Bronchial epithelial cell (primary cell): ENCODE measurements at regions not wholly inside any gene's neighbourhood (a gene's known extent, or its start where the extent isn't known, plus 50 kb on each side); places are given as distances from the start of the nearest gene placed in this dataset.

Experiments
- DNase-seq: peaks from one replicate; pipeline ENCODE4 v3.0.0-alpha.2; 2010; ENCODE audit warnings: low read depth
- FAIRE-seq: peaks from 2 replicates; lab custom pipeline; 2011; peaks lifted over from hg19 to GRCh38; lab: Jason Lieb, UNC
- H3K27me3 ChIP-seq: 2 replicates; pipeline ENCODE4 v1.5.1; 2011; ENCODE audit warnings: low read length; ENCODE audit not compliant: control insufficient read depth, insufficient read depth
- H3K36me3 ChIP-seq: 2 replicates; pipeline ENCODE4 v1.5.1; 2011; ENCODE audit warnings: low read length; ENCODE audit not compliant: control insufficient read depth, insufficient read depth
- H3K4me3 ChIP-seq: 2 replicates; pipeline ENCODE4 v1.5.1; 2011; ENCODE audit warnings: mild to moderate bottlenecking, low read depth, low read length, control low read depth
- CTCF ChIP-seq: IDR thresholded peaks from 2 replicates; pipeline ENCODE4 v1.5.1; 2011; ENCODE audit warnings: mild to moderate bottlenecking, moderate library complexity, low read length, control low read depth, inconsistent platforms; ENCODE audit not compliant: insufficient read depth, severe bottlenecking

GRCh38 chr18:75525331-75525730 is 97.8 kb upstream of the SMIM21 start:
- TF ChIP-seq CTCF, result no peak
- Histone ChIP-seq H3K4me3 (no peak overlapping the region), H3K27me3 (no peaks in the 10 kb centered on the region), H3K36me3 (no peaks in the 10 kb centered on the region)
- FAIRE-seq, result no peak
- no peak for DNase-seq

DNA sequence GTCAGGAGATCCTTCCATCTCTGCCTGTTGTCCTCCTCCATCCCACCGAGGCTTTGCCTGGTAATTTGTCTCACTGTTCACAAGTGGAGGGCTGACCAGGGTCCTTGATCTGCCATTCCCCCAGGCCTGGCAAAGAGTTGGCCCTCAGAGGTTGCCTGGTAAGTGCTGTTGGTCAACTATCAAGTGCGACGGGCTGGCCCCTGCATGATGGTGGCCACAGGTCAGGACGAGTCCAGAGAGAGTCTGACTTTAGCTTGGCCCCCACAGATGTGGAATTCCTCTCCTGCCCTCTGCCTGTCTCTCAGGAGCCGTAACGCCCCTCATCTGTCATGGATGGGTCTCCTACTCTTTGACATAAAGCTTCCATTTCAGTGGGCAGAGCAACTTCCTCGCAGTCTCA is 97.3 kb upstream of the SMIM21 start:
- no peak overlapping the region for H3K4me3 ChIP-seq
- H3K27me3 ChIP-seq, result no peaks in the 10 kb centered on the region
- no peak for TF ChIP-seq CTCF
- FAIRE-seq (no peak), DNase-seq (no peak)
- H3K36me3 ChIP-seq, result no peaks in the 10 kb centered on the region

DNA sequence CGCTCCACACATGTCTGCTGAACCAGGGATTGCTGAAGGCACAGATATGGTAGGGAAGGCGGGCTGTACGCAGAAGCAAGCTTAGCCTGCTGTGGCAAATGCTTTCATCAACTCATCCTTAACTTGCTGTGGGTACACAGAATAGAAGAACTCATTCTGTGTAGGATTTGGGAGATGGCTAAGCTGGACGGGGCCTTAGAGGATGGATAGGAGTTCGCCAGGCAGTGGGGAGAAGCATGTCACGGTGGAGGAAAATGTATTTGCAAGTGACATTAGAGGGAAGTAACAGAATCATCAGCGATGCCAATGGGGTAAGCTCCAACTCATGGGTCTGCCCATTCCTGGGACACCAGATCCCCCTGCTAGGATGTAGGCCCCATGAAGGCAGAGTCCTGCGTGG is 96.7 kb upstream of the SMIM21 start:
- H3K36me3 ChIP-seq, result no peaks in the 10 kb centered on the region
- FAIRE-seq (no peak), DNase-seq (no peak)
- TF ChIP-seq CTCF, result no peak
- H3K4me3 ChIP-seq, result no peak overlapping the region
- no peaks in the 10 kb centered on the region for H3K27me3 ChIP-seq

- no peak overlapping the region for H3K4me3 ChIP-seq
- H3K36me3 ChIP-seq, result no peaks in the 10 kb centered on the region
- no peaks in the 10 kb centered on the region for H3K27me3 ChIP-seq
- FAIRE-seq (no peak), DNase-seq (no peak)
- TF ChIP-seq CTCF, result no peak
Measured at GRCh38 chr18:75521816-75522215, 94.3 kb upstream of the SMIM21 start.

DNA sequence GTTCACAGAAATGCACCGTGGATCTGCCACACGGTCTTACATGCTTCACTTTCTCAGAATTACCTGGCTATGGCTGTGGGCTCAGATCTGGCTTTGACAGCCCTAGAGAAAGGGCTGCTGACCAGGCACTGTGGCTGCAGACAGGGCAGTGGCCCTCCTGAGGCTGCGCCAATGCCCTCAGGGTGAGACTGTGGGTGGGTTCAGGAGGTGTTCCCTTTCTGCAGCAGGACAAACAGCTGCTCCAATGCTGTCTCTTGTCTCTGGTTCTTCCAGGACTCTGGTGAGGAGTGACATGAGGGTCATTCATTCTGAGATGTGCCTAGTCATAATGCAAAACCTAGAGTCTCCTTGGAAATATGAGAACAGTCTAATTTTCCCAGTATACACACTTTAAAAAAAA is 90.5 kb upstream of the SMIM21 start:
- no peak for TF ChIP-seq CTCF
- FAIRE-seq (no peak), DNase-seq (no peak)
- no peaks in the 10 kb centered on the region for H3K36me3 ChIP-seq
- H3K27me3 ChIP-seq, result no peaks in the 10 kb centered on the region
- H3K4me3 ChIP-seq, result no peak overlapping the region

GRCh38 chr18:75517286-75517685 is 89.8 kb upstream of the SMIM21 start:
- no peaks in the 10 kb centered on the region for H3K36me3 ChIP-seq
- no peak overlapping the region for H3K4me3 ChIP-seq
- no peak for FAIRE-seq
- DNase-seq, result no peak
- no peak for TF ChIP-seq CTCF
- no peaks in the 10 kb centered on the region for H3K27me3 ChIP-seq
